Transverse colon (tissue), 3 donors: ENCODE measurements at regions not wholly inside any gene's neighbourhood (a gene's known extent, or its start where the extent isn't known, plus 50 kb on each side); places are given as distances from the start of the nearest gene placed in this dataset.

ENCODE experiments used
- CTCF ChIP-seq, 5 experiments: fragments of 200-600 bp in 3 of 5; fragments of 450-650 bp in 2 of 5; sonication (generic) in 3 of 5; IDR thresholded peaks; 1 replicate in 2 of 5; 2 replicates in 3 of 5; pipeline ENCODE4 v1.5.1; 2016 to 2017; ENCODE audit warnings: antibody characterized with exemption in 5 of 5, inconsistent platforms in 3 of 5, mild to moderate bottlenecking in 2 of 5, moderate library complexity in 1 of 5
- POLR2A ChIP-seq: fragments of 450-650 bp; IDR thresholded peaks from one replicate; pipeline ENCODE4 v1.6.1; 2016; ENCODE audit warnings: antibody characterized with exemption, mild to moderate bottlenecking, moderate library complexity

GRCh38 chr4:183808097-183808456 is 97.0 kb upstream of the STOX2 start:
- TF ChIP-seq CTCF (IDR thresholded peaks at IDR 0.05) (no peak), POLR2A (no peak)
